H9 (cell line): ENCODE measurements at regions not wholly inside any gene's neighbourhood (a gene's known extent, or its start where the extent isn't known, plus 50 kb on each side); places are given as distances from the start of the nearest gene placed in this dataset.
"Not testable (repeated sequence)": the region's sequence is repeated elsewhere in the genome, so short reads cannot be mapped to it uniquely, and the experiment has no call there.

Experiments
- DNase-seq: peaks from one replicate; pipeline ENCODE4 v3.0.0-alpha.2; 2017
- H2AFZ ChIP-seq: one replicate; pipeline ENCODE4 v1.6.1; 2013; ENCODE audit warnings: mild to moderate bottlenecking, low read length, control low read depth, moderate library complexity
- H2AK5ac ChIP-seq: 2 replicates; pipeline ENCODE4 v1.6.1; 2013; ENCODE audit warnings: low read length, control low read depth, mixed read lengths; ENCODE audit not compliant: insufficient read length
- H2BK120ac ChIP-seq: one replicate; pipeline ENCODE4 v1.6.1; 2013; ENCODE audit warnings: low read depth, mild to moderate bottlenecking, low read length, control low read depth, inconsistent platforms; ENCODE audit not compliant: poor library complexity, severe bottlenecking
- H2BK12ac ChIP-seq: 2 replicates; pipeline ENCODE4 v1.6.1; 2013; ENCODE audit warnings: low read length, control low read depth, mixed read lengths, low read depth; ENCODE audit not compliant: insufficient read length
- H2BK15ac ChIP-seq: 2 replicates; pipeline ENCODE4 v1.6.1; 2013; ENCODE audit warnings: low read depth, low read length, control low read depth
- H2BK20ac ChIP-seq: one replicate; pipeline ENCODE4 v1.6.1; 2013; ENCODE audit warnings: low read depth, mild to moderate bottlenecking, low read length, control low read depth, inconsistent platforms; ENCODE audit not compliant: poor library complexity, severe bottlenecking
- H2BK5ac ChIP-seq: 2 replicates; pipeline ENCODE4 v1.6.1; 2013; ENCODE audit warnings: low read length, control low read depth, mixed read lengths; ENCODE audit not compliant: insufficient read length
- H3K14ac ChIP-seq: 2 replicates; pipeline ENCODE4 v1.6.1; 2013; ENCODE audit warnings: low read length, control low read depth; ENCODE audit not compliant: insufficient read depth
- H3K18ac ChIP-seq: 2 replicates; pipeline ENCODE4 v1.6.1; 2013; ENCODE audit warnings: low read depth, mild to moderate bottlenecking, mixed read lengths, low read length, control low read depth; ENCODE audit not compliant: insufficient read length
- H3K23ac ChIP-seq: 2 replicates; pipeline ENCODE4 v1.6.1; 2013; ENCODE audit warnings: low read length, control low read depth, mixed read lengths, low read depth; ENCODE audit not compliant: insufficient read length
- H3K23me2 ChIP-seq: 2 replicates; pipeline ENCODE4 v1.6.1; 2013; ENCODE audit warnings: low read depth, mild to moderate bottlenecking, mixed read lengths, low read length, control low read depth; ENCODE audit not compliant: insufficient read length, poor library complexity, severe bottlenecking
- H3K27ac ChIP-seq: 2 replicates; pipeline ENCODE4 v1.5.1; 2013; ENCODE audit warnings: low read length, control low read depth, mixed read lengths, low read depth; ENCODE audit not compliant: insufficient read length
- H3K27me3 ChIP-seq: 2 replicates; pipeline ENCODE4 v1.6.1; 2013; ENCODE audit warnings: low read length, control low read depth, inconsistent platforms; ENCODE audit not compliant: insufficient read depth
- H3K4ac ChIP-seq: 2 replicates; pipeline ENCODE4 v1.6.1; 2013; ENCODE audit warnings: low read depth, mild to moderate bottlenecking, control low read depth, inconsistent platforms, low read length, moderate library complexity
- H3K4me1 ChIP-seq: 2 replicates; pipeline ENCODE4 v1.6.1; 2013; ENCODE audit warnings: low read length, control low read depth, inconsistent platforms; ENCODE audit not compliant: insufficient read depth
- H3K4me2 ChIP-seq: 2 replicates; pipeline ENCODE4 v1.6.1; 2013; ENCODE audit warnings: low read length, control low read depth, mixed read lengths; ENCODE audit not compliant: insufficient read length, insufficient read depth
- H3K56ac ChIP-seq: 2 replicates; pipeline ENCODE4 v1.6.1; 2013; ENCODE audit warnings: low read depth, mild to moderate bottlenecking, mixed read lengths, low read length, control low read depth; ENCODE audit not compliant: insufficient read length
- H3K79me1 ChIP-seq: 2 replicates; pipeline ENCODE4 v1.6.1; 2013; ENCODE audit warnings: low read depth, mild to moderate bottlenecking, moderate library complexity, low read length, control low read depth, inconsistent platforms; ENCODE audit not compliant: insufficient read depth, poor library complexity, severe bottlenecking
- H3K79me2 ChIP-seq: 2 replicates; pipeline ENCODE4 v1.6.1; 2013; ENCODE audit warnings: low read length, control low read depth, inconsistent platforms; ENCODE audit not compliant: insufficient read depth
- H3K9ac ChIP-seq: 2 replicates; pipeline ENCODE4 v1.6.1; 2013; ENCODE audit warnings: low read length, control low read depth, mixed read lengths; ENCODE audit not compliant: insufficient read length; ENCODE audit errors: extremely low read depth
- H3K9me3 ChIP-seq: one replicate; pipeline ENCODE4 v1.6.1; 2013; ENCODE audit warnings: low read depth, low read length, inconsistent platforms; ENCODE audit not compliant: control insufficient read depth
- H3T11ph ChIP-seq: one replicate; pipeline ENCODE4 v1.6.1; 2013; ENCODE audit warnings: mild to moderate bottlenecking, low read length, control low read depth, inconsistent platforms
- H4K20me1 ChIP-seq: one replicate; pipeline ENCODE4 v1.6.1; 2013; ENCODE audit not compliant: control insufficient read depth, insufficient read length, insufficient read depth
- H4K5ac ChIP-seq: 2 replicates; pipeline ENCODE4 v1.6.1; 2013; ENCODE audit warnings: low read depth, mild to moderate bottlenecking, mixed read lengths, low read length, control low read depth; ENCODE audit not compliant: insufficient read length
- H4K8ac ChIP-seq: replicated peaks from 2 replicates; pipeline ENCODE4 v1.6.1; 2013; ENCODE audit warnings: low read length, control low read depth, mixed read lengths, low read depth; ENCODE audit not compliant: insufficient read length
- H4K91ac ChIP-seq: 2 replicates; pipeline ENCODE4 v1.6.1; 2013; ENCODE audit warnings: low read depth, mild to moderate bottlenecking, moderate library complexity, mixed read lengths, low read length, control low read depth; ENCODE audit not compliant: insufficient read length
- H3K27ac Mint-ChIP-seq, 3 experiments: 2 replicates in 2 of 3; 3 replicates in 1 of 3; pipeline ENCODE4 v1.8.0; 2020 to 2021; ENCODE audit warnings: mixed read lengths in 3 of 3, mild to moderate bottlenecking in 1 of 3, moderate library complexity in 1 of 3
- H3K27me3 Mint-ChIP-seq: 2 replicates; pipeline ENCODE4 v1.8.0; 2021; ENCODE audit warnings: low read depth, mild to moderate bottlenecking, moderate library complexity, mixed read lengths
- H3K36me3 Mint-ChIP-seq, 3 experiments: 2 replicates in 2 of 3; 3 replicates in 1 of 3; pipeline ENCODE4 v1.8.0; 2020 to 2021; ENCODE audit warnings: low read depth in 3 of 3, mixed read lengths in 3 of 3; ENCODE audit not compliant: insufficient read depth in 1 of 3
- H3K4me1 Mint-ChIP-seq, 2 experiments: 2 replicates each; pipeline ENCODE4 v1.8.0; 2020; ENCODE audit warnings: mixed read lengths in 2 of 2
- H3K4me3 Mint-ChIP-seq, 2 experiments: 2 replicates in 1 of 2; 3 replicates in 1 of 2; pipeline ENCODE4 v1.8.0; 2020 to 2021; ENCODE audit warnings: mild to moderate bottlenecking in 2 of 2, mixed read lengths in 2 of 2, moderate library complexity in 1 of 2
- H3K9me3 Mint-ChIP-seq, 2 experiments: 2 replicates in 1 of 2; 3 replicates in 1 of 2; pipeline ENCODE4 v1.8.0; 2020; ENCODE audit warnings: mild to moderate bottlenecking in 2 of 2, mixed read lengths in 2 of 2, moderate library complexity in 1 of 2
- CTCF ChIP-seq: fragments of 200-600 bp; sonication (generic); conservative IDR thresholded peaks from 3 replicates; pipeline ENCODE4 v1.8.0; 2021; ENCODE audit warnings: antibody characterized with exemption, mild to moderate bottlenecking
- WGBS: extraction: QIAGEN DNeasy Blood & Tissue Kit; methylation state at CpG from one replicate; pipeline ENCODE4 v1.1.7; 2013; ENCODE audit warnings: missing lambda C conversion rate, low lambda C conversion rate, mixed read lengths; ENCODE audit not compliant: insufficient read length; ENCODE audit errors: extremely low coverage; 5-methylcytosine and 5-hydroxymethylcytosine counted together

GRCh38 chr12:91695964-91696363 is 449.7 kb downstream of the BTG1 start:
- DNase-seq: no peak
- no peak overlapping the region for H2BK5ac ChIP-seq
- no peaks in the 10 kb centered on the region for H3K9me3 ChIP-seq
- Mint-ChIP-seq H3K36me3 (no peaks in the 10 kb centered on the region), H3K27me3 (no peaks in the 10 kb centered on the region), H3K4me3 (no peak overlapping the region), H3K4me1 (no peaks in the 10 kb centered on the region), H3K9me3 (peaks cover 3 to 9% of the 10 kb centered on the region in 2 experiments; a peak in 3 of 5 replicates), H3K27ac (no peak overlapping the region; a peak in 1 of 7 replicates)
- no peaks in the 10 kb centered on the region for H3K27me3 ChIP-seq
- no peak overlapping the region for H3K56ac ChIP-seq
- H3K79me1 ChIP-seq: no peaks in the 10 kb centered on the region
- H2BK20ac ChIP-seq: no peak overlapping the region
- no peaks in the 10 kb centered on the region for H3K4me1 ChIP-seq
- H3K18ac ChIP-seq: no peak overlapping the region
- H4K20me1 ChIP-seq: no peaks in the 10 kb centered on the region
- no peak overlapping the region for H3K4ac ChIP-seq
- no peak overlapping the region for H4K5ac ChIP-seq
- H2BK120ac ChIP-seq: no peak overlapping the region
- H2BK15ac ChIP-seq: no peak overlapping the region
- no peaks in the 10 kb centered on the region for H3K23me2 ChIP-seq
- no peak overlapping the region for H3K14ac ChIP-seq
- no peak overlapping the region for H3K23ac ChIP-seq
- no peak overlapping the region for H3K27ac ChIP-seq
- no CpG with 5 or more reads among the region's 1 CpG for WGBS
- no peak for TF ChIP-seq CTCF
- H2AK5ac ChIP-seq: no peak overlapping the region
- no peak overlapping the region for H2BK12ac ChIP-seq
- no peak overlapping the region for H4K8ac ChIP-seq
- H4K91ac ChIP-seq: no peak overlapping the region
- no peak overlapping the region for H3K4me2 ChIP-seq
- no peak overlapping the region for H3K9ac ChIP-seq
- no peak overlapping the region for H2AFZ ChIP-seq
- no peak overlapping the region for H3T11ph ChIP-seq
- H3K79me2 ChIP-seq: no peaks in the 10 kb centered on the region

GRCh38 chr12:91695406-91695805 is 450.2 kb downstream of the BTG1 start:
- H3K18ac ChIP-seq, H3K56ac ChIP-seq, H3T11ph ChIP-seq, H2BK20ac ChIP-seq, H3K27ac Mint-ChIP-seq, H3K14ac ChIP-seq, H2BK120ac ChIP-seq, H2BK12ac ChIP-seq, H3K79me1 ChIP-seq, H3K9me3 ChIP-seq, H2AK5ac ChIP-seq, H3K23ac ChIP-seq, H3K4ac ChIP-seq, H3K4me1 Mint-ChIP-seq, H4K5ac ChIP-seq, H3K4me1 ChIP-seq, H3K23me2 ChIP-seq, H2BK15ac ChIP-seq, H2BK5ac ChIP-seq, H2AFZ ChIP-seq, H3K4me3 Mint-ChIP-seq, H3K36me3 Mint-ChIP-seq, DNase-seq, H3K27me3 ChIP-seq, H3K4me2 ChIP-seq, H3K27me3 Mint-ChIP-seq, H3K79me2 ChIP-seq, H4K8ac ChIP-seq, H4K91ac ChIP-seq, H3K27ac ChIP-seq, H3K9me3 Mint-ChIP-seq, H4K20me1 ChIP-seq, H3K9ac ChIP-seq: not testable (repeated sequence)
- no CpG with 5 or more reads among the region's 3 CpGs for WGBS
